HCT116 (cell line): ENCODE measurements at regions not wholly inside any gene's neighbourhood (a gene's known extent, or its start where the extent isn't known, plus 50 kb on each side); places are given as distances from the start of the nearest gene placed in this dataset.
"Not testable (repeated sequence)": the region's sequence is repeated elsewhere in the genome, so short reads cannot be mapped to it uniquely, and the experiment has no call there.

Experiments used
- ATAC-seq: fragments of 200-7000 bp; cut with Tn5 transposase; 2 replicates; pipeline ENCODE4 v1.9.1; 2020; ENCODE audit warnings: mild to moderate bottlenecking, moderate library complexity
- BruUV-seq: library from RNA; stranded (reverse); fragments of 400-500 nt; replicated peaks from 2 replicates; lab custom pipeline; 2021; lab: Mats Ljungman, UMichigan
- CTCF ChIA-PET: fragments of 300-600 bp; sonication (Branson Sonifier 250); formaldehyde crosslinking; loops from one replicate; lab custom pipeline; 2021; ENCODE audit warnings: antibody characterized with exemption; lab: Charles Lee
- POLR2A ChIA-PET: fragments of 300-600, 350-600 bp; sonication (Branson Sonifier 250); formaldehyde crosslinking; loops from one replicate; lab custom pipeline; 2021; ENCODE audit warnings: antibody characterized with exemption; lab: Charles Lee
- RAD21 ChIA-PET, 2 experiments: fragments of 300-600 bp; sonication (Branson Sonifier 250); formaldehyde crosslinking; loops; one replicate each; lab custom pipeline; 2023; ENCODE audit warnings: low total read pairs in 2 of 2; ENCODE audit not compliant: uncharacterized antibody in 2 of 2, unreplicated experiment in 2 of 2, low non-redundant PET in 1 of 2; lab: Charles Lee
- DNase-seq: peaks from one replicate; pipeline ENCODE4 v3.0.0-alpha.2; 2010; ENCODE audit warnings: low read depth, low spot score
- H2AFZ ChIP-seq: fragments of 200-600 bp; shearing (Covaris generic), sonication (generic); 2 replicates; pipeline ENCODE4 v1.6.1; 2017; ENCODE audit warnings: low read depth, mixed run types, mixed read lengths, antibody characterized with exemption, low read length; ENCODE audit not compliant: poor library complexity, severe bottlenecking
- H3K27ac ChIP-seq: 2 replicates; pipeline ENCODE4 v1.5.1; 2012; ENCODE audit warnings: low read depth, low read length
- H3K27me3 ChIP-seq: fragments of 200-600 bp; sonication (generic); 2 replicates; pipeline ENCODE4 v1.6.1; 2016; ENCODE audit warnings: mixed run types, low read length, mixed read lengths; ENCODE audit not compliant: insufficient read depth
- H3K36me3 ChIP-seq, 2 experiments: fragments of 200-500 bp in 1 of 2; fragments of 200-600 bp in 1 of 2; sonication (Bioruptor generic) in 1 of 2; sonication (generic) in 1 of 2; 2 replicates each; pipeline versions ENCODE4 v1.5.1 to v1.6.1; 2014 to 2016; ENCODE audit warnings: low read length in 2 of 2, inconsistent platforms in 1 of 2, mixed read lengths in 1 of 2, mixed run types in 1 of 2; ENCODE audit not compliant: insufficient read depth in 2 of 2, control insufficient read depth in 1 of 2
- H3K4me1 ChIP-seq, 2 experiments: fragments of 200-600 bp in 1 of 2; sonication (generic) in 1 of 2; 2 replicates each; pipeline versions ENCODE4 v1.5.1 to v1.6.1; 2012 to 2017; ENCODE audit warnings: low read length in 2 of 2, inconsistent platforms in 1 of 2, mild to moderate bottlenecking in 1 of 2, mixed read lengths in 1 of 2, mixed run types in 1 of 2, moderate library complexity in 1 of 2; ENCODE audit not compliant: insufficient read depth in 2 of 2, control insufficient read depth in 1 of 2
- H3K4me2 ChIP-seq: fragments of 200-600 bp; sonication (generic); 2 replicates; pipeline ENCODE4 v1.6.1; 2017; ENCODE audit warnings: mixed run types, low read length, mixed read lengths
- H3K4me3 ChIP-seq, 2 experiments: fragments of 200-600 bp in 1 of 2; sonication (generic) in 1 of 2; replicated peaks in 1 of 2; 2 replicates each; pipeline ENCODE4 v1.5.1; 2011 to 2016; ENCODE audit warnings: low read length in 2 of 2, control low read depth in 1 of 2, low read depth in 1 of 2, mild to moderate bottlenecking in 1 of 2, mixed read lengths in 1 of 2, mixed run types in 1 of 2
- H3K79me2 ChIP-seq: fragments of 200-600 bp; sonication (generic); 2 replicates; pipeline ENCODE4 v1.6.1; 2017; ENCODE audit warnings: mild to moderate bottlenecking, mixed run types, low read length, moderate library complexity, mixed read lengths; ENCODE audit not compliant: insufficient read depth
- H3K9ac ChIP-seq: fragments of 200-600 bp; sonication (generic); 2 replicates; pipeline ENCODE4 v1.6.1; 2016; ENCODE audit warnings: low read length, mixed read lengths
- H3K9me2 ChIP-seq: fragments of 200-600 bp; sonication (generic), shearing (Covaris generic); 2 replicates; pipeline ENCODE4 v1.6.1; 2017; ENCODE audit warnings: mixed run types, mild to moderate bottlenecking, moderate library complexity; ENCODE audit not compliant: insufficient read depth
- H3K9me3 ChIP-seq, 2 experiments: fragments of 200-500 bp in 1 of 2; fragments of 200-600 bp in 1 of 2; sonication (Bioruptor generic) in 1 of 2; sonication (generic) in 1 of 2; 2 replicates each; pipeline ENCODE4 v1.6.1; 2014 to 2017; ENCODE audit warnings: low read length in 2 of 2, mixed read lengths in 2 of 2, inconsistent platforms in 1 of 2, low read depth in 1 of 2, mild to moderate bottlenecking in 1 of 2, mixed run types in 1 of 2, moderate library complexity in 1 of 2; ENCODE audit not compliant: control insufficient read depth in 1 of 2, insufficient read depth in 1 of 2
- H4K20me1 ChIP-seq: fragments of 200-600 bp; sonication (generic), shearing (Covaris generic); 2 replicates; pipeline ENCODE4 v1.6.1; 2017; ENCODE audit warnings: mixed run types, mild to moderate bottlenecking, moderate library complexity; ENCODE audit not compliant: insufficient read depth
- ATF3 ChIP-seq: IDR thresholded peaks from 2 replicates; pipeline ENCODE4 v1.6.1; 2012
- CEBPB ChIP-seq: IDR thresholded peaks from 2 replicates; pipeline ENCODE4 v1.6.1; 2012; ENCODE audit warnings: low read depth
- CTCF ChIP-seq, 3 experiments: fragments of 200-600 bp in 1 of 3; sonication (generic) in 1 of 3; IDR thresholded peaks in 2 of 3; conservative IDR thresholded peaks in 1 of 3; 2 replicates each; pipeline ENCODE4 v1.5.1; 2012 to 2017; ENCODE audit warnings: low read depth in 2 of 3, low read length in 2 of 3, antibody characterized with exemption in 1 of 3, borderline replicate concordance in 1 of 3, control low read depth in 1 of 3, mild to moderate bottlenecking in 1 of 3, mixed read lengths in 1 of 3, mixed run types in 1 of 3, moderate library complexity in 1 of 3; ENCODE audit not compliant: insufficient read depth in 1 of 3
- ELF1 ChIP-seq: IDR thresholded peaks from 2 replicates; pipeline ENCODE4 v1.6.1; 2012; ENCODE audit warnings: low read depth, borderline replicate concordance
- EZH2phosphoT487 ChIP-seq: fragments of 200-600 bp; IDR thresholded peaks from 2 replicates; pipeline ENCODE4 v1.6.1; 2018; ENCODE audit warnings: antibody characterized with exemption, borderline replicate concordance
- POLR2AphosphoS5 ChIP-seq: IDR thresholded peaks from 2 replicates; pipeline ENCODE4 v1.6.1; 2011; ENCODE audit warnings: mild to moderate bottlenecking, low read depth, low read length, moderate library complexity
- SRF ChIP-seq: IDR thresholded peaks from 2 replicates; pipeline ENCODE4 v1.6.1; 2012; ENCODE audit warnings: low read depth
- YY1 ChIP-seq: IDR thresholded peaks from 2 replicates; pipeline ENCODE4 v1.6.1; 2011; ENCODE audit warnings: low read length, low read depth, moderate library complexity, mild to moderate bottlenecking; ENCODE audit not compliant: insufficient replicate concordance; ENCODE audit errors: extremely low read depth
- ZBTB33 ChIP-seq: IDR thresholded peaks from 2 replicates; pipeline ENCODE4 v1.6.1; 2011; ENCODE audit warnings: mild to moderate bottlenecking, low read length, moderate library complexity; ENCODE audit not compliant: insufficient replicate concordance; ENCODE audit errors: extremely low read depth
- intact Hi-C: fragments of 100-400 bp; cut with micrococcal nuclease; formaldehyde crosslinking; loops from 2 replicates; pipeline ENCODE4 v1.10.0; 2022

GRCh38 chr2:190146109-190146508 lies 83.6 kb upstream of the MSTN start:
- POLR2A ChIA-PET, H3K79me2 ChIP-seq, RAD21 ChIA-PET, H3K4me1 ChIP-seq, BruUV-seq, H3K9me2 ChIP-seq, H3K9ac ChIP-seq, H3K4me3 ChIP-seq, H3K36me3 ChIP-seq, H3K4me2 ChIP-seq, H4K20me1 ChIP-seq, H3K9me3 ChIP-seq, intact Hi-C loops, H3K27ac ChIP-seq, DNase-seq, H2AFZ ChIP-seq, CTCF ChIA-PET, ATAC-seq, H3K27me3 ChIP-seq: not testable (repeated sequence)

GRCh38 chr2:190140474-190140873 lies 77.9 kb upstream of the MSTN start:
- BruUV-seq, H3K36me3 ChIP-seq, H3K4me3 ChIP-seq, H3K9ac ChIP-seq, H3K9me3 ChIP-seq, H3K4me2 ChIP-seq, RAD21 ChIA-PET, ATAC-seq, H4K20me1 ChIP-seq, DNase-seq, H3K9me2 ChIP-seq, H3K79me2 ChIP-seq, H3K4me1 ChIP-seq, H3K27me3 ChIP-seq, H3K27ac ChIP-seq, POLR2A ChIA-PET, H2AFZ ChIP-seq, intact Hi-C loops, CTCF ChIA-PET: not testable (repeated sequence)

GRCh38 chr2:190139371-190139770 lies 76.8 kb upstream of the MSTN start:
- Histone ChIP-seq H3K9ac (no peak overlapping the region), H3K4me3 (no peak overlapping the region), H3K36me3 (0 out of 4 replicates have a peak, but pooled peaks cover 0 to 4% of the 10 kb centered on the region in 2 experiments), H3K79me2 (no peaks in the 10 kb centered on the region), H3K9me2 (no peaks in the 10 kb centered on the region), H3K9me3 (no peaks in the 10 kb centered on the region), H3K27ac (no peak overlapping the region), H4K20me1 (no peaks in the 10 kb centered on the region), H3K4me2 (no peak overlapping the region), H3K27me3 (no peaks in the 10 kb centered on the region), H2AFZ (no peak overlapping the region), H3K4me1 (no peaks in the 10 kb centered on the region)
- intact Hi-C loops, result no loop called here
- ChIA-PET CTCF (no interaction called here), POLR2A (no interaction called here), RAD21 (no interaction called here)
- ATAC-seq (no peak), DNase-seq (no peak)
- no TSS peak for BruUV-seq
- TF ChIP-seq SRF (no peak), POLR2AphosphoS5 (no peak), ATF3 (no peak), YY1 (no peak), ZBTB33 (no peak), EZH2phosphoT487 (no peak), ELF1 (no peak), CTCF (IDR thresholded peaks at IDR 0.05 in 2 of 3, conservative IDR thresholded peaks at IDR 0.05 in 1 of 3; ENCODE audit: borderline replicate concordance in 1 of 3, insufficient read depth in 1 of 3, low read depth in 2 of 3, low read length in 2 of 3) (no peak), CEBPB (no peak)
